Stimulated activated CD4-positive, alpha-beta T cell treated with anti-CD3 and anti-CD28 coated beads, Interleukin-12 subunit alpha, Interleukin-12 subunit beta, amount 100 ng/mL, for 48 hours (primary cell): ENCODE measurements at regions not wholly inside any gene's neighbourhood (a gene's known extent, or its start where the extent isn't known, plus 50 kb on each side); places are given as distances from the start of the nearest gene placed in this dataset.

Source experiments
- DNase-seq, 3 donors: peaks; one replicate each; pipeline ENCODE4 v3.0.0-alpha.2; 2020; ENCODE audit warnings: low read depth in 2 of 3, low spot score in 1 of 3

DNA sequence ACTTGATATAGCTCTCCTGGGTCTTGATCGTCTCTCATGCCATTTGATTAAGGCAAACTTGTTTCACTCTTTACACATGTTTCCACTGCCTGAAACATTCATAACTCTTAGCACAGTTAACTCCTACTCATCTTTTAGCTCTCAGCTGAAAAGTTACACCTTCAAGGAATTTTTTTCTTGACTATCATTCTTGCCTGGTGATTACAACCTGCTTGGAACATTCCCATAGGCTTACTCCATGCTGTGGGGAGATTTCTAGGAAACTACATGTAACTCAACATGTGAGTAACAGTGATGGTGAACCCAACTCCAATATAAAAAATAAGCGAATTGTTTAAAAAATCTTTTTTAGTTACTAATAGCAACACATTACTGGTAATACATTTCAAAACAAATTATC, 224.1 kb upstream of the MPDZ start:
- no peak for DNase-seq

DNA sequence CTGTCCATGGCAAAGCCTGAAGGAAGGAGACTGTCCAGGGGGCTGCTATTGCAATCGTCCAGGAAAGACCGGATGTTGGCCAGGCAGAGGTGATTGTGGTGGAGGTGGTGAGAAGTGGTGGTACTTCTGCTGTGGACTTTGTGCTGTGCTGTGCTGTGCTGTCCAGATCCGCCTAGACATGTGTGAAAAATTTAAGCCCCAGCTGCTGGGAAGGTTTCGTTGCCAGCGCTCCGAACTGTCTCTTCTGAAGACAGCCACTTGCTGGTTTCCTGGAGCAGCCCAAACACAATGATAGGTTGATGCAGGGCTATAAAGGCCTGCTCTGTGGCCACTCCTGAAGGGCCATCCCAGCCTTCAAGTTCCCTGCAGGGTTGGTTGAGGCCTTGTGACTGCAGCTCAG, 223.0 kb upstream of the MPDZ start:
- no peak for DNase-seq

DNA sequence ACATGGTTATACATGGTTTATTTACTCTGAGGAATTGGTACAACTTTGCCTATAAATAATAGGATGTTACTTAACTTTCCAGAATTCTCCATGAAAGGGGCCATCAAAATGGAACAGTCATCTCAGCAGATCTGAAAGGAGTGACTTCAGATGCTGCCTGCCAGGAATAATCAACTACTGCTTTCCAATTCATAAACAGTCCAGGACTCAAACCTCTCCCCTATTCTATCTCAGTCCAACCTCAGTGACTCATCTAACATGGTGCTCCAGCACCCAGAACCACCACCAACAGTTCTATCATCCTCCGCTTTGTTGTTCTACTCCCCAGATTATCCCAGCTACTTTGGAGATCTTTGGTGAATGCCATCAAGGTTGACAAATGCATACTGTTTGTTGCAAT, 221.5 kb upstream of the MPDZ start:
- no peak for DNase-seq

DNA sequence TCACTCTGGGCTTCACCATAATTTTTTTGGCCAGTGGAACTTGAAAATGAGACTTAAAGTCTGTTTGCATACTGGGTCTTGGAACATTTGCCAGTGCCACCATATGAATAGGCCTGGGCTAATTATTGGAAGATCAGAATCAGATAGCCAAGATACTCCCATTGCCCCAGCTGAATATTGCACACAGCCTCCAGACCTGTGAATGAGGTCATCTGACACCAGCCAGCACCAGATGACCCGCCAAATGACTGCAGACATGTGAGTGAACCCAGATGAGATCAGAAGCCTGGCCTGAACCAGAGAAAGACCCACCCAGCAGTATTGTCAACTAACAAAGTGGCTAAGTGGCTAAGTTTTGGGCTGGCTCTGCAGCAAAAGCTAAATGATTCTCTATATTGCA, 220.5 kb upstream of the MPDZ start:
- DNase-seq = no peak

DNA sequence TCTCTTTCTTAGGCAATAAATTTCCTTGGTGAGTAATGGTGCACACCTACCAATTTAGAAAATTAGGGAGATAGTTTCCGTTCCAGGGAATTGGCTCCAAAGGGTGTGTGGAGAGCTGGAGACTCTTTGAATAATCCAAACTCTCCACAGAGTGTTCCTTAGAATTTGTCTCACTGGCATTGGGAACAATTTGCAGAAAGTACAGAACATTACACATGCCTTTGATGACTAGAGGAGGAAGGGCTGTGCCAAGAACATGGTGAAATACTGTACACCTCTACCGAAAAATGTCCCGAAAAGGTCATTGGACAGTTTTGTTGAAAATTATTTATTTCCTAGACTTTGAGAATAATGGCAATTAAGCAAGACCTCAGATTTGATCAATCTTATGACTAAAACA, 214.2 kb upstream of the MPDZ start:
- no peak for DNase-seq

DNA sequence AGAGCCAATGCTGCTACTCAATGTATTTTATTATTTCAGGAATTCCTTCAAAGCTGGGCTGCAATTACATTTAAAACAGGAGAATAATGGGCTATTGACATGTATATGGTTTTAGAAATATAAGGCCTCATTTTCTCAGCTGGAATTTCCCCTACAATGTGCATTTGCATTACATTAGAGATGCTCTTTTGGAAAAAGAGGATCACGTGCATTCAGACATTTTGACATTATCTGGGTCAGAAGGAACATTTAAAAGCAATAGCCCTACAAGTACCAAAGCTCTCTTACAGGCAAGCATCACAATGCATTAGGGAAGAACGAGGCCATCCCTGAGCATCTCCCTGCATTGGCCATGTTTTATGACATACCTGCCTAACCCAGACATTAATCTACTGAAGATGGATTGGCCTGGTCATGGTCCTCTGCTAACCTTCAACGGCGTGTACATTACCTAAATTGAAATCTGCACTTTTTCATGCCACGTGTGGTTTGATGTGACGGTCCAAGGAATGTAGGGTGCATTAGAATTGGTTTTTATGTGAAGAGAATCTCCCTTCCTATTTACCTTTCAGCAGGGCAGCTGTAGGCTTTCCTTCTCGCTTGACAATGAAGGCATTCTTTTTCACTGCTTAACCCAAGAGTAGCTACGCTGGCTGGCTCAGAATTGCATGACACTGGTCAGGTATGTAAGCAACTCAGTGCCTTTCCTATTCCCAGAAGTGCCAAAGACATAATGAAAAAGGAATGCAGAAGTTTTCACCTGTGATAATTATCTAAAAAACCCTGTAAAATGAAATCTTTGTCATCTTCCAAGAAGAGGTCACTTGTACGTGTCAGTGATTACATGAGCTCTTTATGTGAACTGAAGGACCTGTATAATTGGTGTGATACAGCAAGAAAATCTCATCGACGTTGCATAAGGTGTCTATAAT, 212.3 kb upstream of the MPDZ start:
- no peak for DNase-seq

DNA sequence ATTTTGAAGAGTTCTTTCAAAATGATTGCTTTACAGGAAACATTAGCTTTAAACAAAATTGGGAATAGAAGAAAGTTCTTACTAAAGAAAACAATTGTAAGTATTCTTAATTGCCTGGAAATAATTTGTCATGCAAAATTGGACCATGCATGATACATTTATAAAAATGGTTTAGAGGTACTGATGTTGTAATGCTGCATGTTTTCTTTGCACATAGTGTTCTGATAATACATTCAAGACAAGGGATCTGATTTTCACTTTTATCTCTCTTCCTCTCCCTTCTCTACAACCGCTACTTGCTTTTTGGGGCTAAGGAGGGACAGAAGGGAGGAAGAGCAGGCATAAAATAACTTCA, 211.6 kb upstream of the MPDZ start:
- DNase-seq = no peak

DNA sequence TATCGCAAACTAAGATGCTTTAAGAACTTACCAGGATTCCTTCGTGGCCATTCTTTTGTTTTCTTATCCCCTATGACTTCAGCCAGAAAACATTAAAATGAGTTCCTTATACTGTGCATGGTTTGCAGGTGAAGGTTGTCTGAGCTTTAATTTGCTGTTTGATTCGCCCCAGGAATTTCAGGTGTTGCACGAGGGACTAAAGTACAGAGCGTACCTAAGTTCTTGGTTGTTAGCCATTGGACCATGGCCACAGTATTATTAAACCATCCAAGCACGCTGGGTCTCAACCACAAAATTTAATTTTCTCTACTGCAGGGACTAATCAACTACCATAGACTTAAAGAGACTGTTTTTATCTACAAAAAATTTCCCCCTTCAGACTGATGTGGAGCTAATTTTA, 208.4 kb upstream of the MPDZ start:
- no peak for DNase-seq

DNA sequence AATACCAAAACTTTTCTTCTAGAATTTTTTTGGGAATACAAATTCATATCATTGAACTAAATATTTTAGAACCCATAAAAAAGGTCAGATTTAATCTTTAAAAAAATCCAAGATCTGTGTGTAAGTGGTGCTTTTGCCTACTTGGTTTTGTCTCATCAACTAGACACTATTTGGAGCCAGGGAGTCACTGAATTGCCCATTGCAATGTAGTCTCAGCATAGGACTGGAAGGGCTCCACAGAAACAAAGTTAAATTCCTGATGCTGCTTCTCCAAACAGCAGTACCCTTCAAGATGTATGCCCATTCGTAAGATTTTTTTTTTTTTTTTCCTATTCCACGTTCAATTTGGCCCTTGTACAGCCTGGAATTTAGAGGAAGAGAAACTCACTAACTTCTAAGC, 208.0 kb upstream of the MPDZ start:
- no peak for DNase-seq

DNA sequence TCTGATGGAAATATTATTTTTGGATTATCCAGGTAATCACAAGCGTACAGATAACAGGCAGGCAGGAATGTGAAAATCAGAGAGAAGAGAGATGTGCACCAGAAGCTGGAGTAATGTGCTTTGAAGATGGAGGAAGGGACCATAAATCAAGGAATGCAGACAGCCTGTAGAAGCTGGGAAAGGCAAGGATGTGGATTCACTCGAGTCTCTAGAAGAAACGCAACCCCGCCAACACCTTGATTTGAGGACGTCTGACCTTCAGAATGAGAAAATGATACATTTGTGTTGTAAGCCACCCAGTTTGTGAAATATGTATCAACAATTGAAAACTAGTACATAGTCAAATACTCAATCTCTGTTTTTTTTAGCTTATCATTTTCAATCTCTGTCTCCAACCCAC, 207.6 kb upstream of the MPDZ start:
- DNase-seq = no peak

DNA sequence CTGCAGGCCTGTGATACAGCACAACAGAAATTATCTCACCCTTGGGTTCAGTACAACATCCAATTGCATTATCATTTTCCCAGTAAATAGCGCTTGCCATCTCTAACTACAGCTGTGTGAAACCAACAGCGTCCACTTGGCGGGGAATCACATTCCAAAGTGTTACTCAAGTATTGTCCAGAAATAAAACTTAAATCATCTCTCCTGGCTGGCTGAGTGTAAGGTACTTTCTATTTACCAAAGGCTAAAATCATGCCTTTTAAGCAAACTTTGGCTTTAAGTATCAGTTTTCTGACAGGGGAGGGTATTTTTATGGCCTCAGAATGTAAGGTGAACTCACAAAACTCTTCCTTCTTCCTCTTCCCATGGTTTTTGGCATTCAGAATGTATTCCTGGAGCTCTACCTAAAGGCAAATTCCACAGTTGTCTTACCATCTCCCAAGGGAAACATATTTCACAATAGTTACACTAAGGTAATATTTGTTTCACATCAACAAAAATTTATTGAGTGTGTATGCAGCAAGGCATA, 205.6 kb upstream of the MPDZ start:
- DNase-seq = no peak

DNA sequence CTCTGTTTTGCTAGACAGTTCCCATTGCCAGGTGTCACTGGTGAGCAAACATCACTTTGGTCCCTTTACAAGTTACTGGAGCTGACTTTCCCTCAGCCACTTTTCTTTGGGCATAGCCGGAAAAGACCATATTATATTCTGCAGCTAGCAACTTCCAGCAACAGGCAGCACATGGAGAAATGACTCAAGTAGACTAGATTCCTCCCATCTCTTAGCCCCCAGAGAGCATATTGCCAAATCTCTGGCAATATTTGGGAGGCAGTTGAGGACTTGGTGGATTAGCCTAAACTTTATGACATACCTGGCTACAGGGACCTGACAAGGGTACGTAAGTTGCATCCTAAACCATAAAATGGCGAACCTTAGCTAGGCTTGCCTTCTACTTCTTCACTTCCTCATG, 204.7 kb upstream of the MPDZ start:
- DNase-seq = no peak

DNA sequence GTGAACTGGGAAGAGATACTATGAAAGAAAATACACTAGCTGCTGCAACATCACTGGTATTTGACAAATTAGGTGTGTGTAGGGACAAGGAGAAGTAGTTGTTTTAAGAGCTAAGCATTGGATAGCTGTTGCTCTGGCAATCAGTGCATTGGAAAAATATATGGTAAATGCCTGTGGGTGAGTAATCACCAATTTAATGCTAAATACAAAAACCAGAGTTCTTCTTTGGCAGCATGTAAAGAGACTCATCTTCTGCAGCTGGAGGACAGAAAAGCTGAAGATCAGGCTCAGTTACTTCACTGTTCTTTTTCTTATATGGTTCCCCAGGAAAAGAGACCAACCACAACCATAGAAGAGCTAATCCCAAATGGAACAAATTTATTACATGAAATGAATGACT, 201.8 kb upstream of the MPDZ start:
- DNase-seq = no peak

DNA sequence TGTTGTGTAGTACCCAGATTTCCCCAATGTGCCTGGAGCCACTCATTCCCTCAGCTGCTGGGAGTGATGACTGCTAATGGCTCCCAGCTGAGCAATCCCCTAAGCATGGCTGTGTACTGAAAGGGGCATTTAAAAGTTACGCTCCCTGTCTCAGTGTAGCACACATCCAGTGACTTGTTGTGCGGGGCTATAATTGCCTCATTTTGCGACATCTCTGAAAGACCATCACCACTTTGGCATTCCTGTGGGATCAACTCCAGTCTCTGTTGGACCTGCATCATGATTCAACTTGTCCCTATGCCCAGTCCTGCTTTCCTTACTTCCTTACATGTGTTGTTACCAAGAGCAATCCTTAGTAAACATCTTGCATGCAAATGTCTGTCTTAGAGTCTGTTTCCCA, 201.2 kb upstream of the MPDZ start:
- DNase-seq = no peak

DNA sequence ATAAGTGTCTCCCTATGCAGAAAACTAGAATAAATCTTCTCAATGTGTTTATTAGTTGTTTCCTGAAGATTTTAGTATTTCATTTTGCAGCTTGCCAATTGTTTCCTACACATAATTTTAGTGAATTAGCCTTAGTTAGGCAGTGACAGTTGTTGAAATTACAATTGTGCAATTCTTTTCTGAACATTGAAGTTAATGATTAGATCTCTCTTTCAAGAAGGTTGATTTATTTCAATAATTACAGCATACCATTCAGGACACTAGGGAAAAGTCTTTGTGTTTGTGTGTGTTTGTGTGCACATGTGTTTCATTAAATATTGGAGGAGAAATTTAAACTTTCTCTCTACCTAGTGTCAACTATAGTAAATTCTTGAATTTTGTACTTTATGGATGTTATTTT, 199.6 kb upstream of the MPDZ start:
- no peak for DNase-seq

DNA sequence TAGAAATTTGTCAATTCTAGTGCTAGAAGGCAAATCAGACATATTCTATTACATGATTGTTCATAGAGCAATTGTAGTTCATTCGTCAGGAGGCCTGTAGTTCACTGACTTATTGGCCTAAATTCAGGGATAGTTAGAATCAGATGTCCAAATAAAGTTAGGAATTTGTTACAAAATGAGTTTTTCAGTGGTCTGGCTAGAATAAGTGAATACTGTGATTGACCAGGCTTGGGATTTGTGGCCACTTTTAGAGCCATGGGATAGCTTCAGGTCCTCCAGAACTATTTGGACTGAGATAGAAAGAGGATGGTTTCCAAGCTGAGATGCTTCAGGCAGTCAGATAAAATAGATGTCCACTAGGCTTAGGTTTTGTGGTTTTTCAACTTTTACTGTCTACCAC, 199.1 kb upstream of the MPDZ start:
- no peak for DNase-seq

DNA sequence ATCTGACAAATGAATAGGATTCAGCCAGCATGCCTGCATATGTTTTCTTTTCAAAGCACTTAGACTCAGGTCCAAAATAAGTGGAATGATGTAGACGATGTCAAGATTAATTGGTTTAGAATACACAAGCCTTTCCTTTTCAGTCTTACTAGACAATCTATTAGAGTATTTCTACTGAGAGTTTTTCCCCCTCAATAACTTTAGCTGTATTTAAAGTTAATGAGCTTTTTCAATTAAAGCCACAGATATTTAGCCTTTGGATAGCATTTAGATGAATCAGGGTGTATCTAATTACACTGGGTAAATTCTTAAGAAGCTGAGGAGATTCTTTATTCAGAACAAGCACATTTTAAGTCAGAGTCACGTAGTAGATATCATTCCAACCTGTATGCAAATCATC, 198.7 kb upstream of the MPDZ start:
- no peak for DNase-seq

DNA sequence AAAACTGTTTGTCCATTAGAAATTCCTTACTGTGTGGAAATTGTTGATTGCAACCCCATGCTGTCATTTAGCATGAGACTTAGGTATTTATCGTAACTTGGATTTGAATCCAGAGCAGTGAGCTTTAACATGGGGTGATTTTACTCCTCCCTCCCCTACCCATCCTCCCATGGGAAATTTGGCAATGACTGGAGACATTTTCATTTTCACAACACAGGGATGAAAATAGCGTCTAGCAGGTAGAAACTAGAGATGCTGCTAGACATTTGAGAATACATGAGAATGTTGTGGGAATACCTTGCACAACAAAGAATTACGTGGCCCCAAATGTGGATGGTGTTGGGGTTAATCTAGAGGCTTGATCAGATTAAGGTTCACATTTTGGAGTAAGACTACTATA, 191.3 kb upstream of the MPDZ start:
- DNase-seq = no peak

DNA sequence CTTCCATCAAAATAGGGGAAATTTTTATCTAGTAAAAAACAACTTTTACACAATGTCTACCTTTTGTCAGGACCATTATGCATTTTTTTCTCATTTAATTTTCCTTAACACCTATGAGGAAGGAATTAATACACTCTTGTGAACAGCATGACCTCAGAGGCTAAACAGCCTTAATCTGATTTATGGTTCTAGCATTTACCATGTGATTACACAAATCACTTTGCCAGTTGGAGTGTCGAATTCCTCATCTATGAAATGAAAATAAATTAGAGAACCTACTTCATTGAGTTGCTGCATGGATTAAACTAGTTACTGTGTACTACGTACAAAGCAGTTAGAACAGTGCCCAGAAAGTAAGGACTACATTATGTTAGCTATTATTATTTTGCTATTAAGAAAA, 187.7 kb upstream of the MPDZ start:
- DNase-seq = no peak

DNA sequence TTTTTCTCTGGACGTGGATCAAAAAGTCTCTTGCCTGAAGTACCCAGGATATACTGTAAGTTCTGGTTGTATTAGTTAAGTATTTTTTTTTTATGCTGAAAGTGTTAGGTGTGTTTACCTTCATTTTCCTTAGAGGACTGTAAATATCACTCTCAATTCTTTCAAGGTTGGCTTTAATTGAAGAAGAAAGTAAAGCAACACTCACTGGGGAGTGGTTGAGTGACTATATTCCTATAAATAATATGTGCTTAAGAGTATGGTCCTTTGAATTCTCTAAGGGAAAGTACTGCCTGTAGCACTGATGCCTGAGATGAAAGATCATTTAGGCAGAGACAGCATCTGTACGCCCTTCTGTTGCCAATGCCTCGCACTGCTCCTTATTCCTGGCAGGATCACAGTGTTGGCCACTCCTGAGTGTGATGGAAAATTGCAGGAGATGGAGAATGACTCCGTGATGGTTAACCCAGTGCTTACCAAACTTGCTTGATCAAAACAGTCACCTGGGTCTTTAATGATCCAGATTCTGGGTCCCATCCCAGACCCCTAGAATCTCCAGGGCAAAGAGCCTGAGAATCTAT, 182.0 kb upstream of the MPDZ start:
- DNase-seq = no peak

DNA sequence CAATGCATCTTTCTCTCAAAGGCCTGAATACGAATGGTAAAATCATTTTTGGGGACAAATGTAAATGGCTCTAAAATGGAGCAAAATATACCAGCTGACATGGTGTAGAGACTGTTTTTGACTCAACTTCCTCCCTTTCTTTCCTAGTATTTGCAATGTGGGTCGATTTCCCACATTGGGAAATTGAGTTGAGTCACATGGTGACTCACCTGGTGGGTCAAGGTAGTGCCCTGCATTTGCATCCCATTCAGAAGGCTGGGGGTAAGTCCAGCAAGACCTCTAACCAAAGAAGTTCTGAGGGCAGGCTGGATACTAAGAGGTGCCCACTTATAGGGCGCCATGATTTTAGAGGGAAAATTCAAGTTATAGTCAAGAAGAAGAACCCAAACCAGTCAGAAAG, 179.6 kb upstream of the MPDZ start:
- no peak for DNase-seq

DNA sequence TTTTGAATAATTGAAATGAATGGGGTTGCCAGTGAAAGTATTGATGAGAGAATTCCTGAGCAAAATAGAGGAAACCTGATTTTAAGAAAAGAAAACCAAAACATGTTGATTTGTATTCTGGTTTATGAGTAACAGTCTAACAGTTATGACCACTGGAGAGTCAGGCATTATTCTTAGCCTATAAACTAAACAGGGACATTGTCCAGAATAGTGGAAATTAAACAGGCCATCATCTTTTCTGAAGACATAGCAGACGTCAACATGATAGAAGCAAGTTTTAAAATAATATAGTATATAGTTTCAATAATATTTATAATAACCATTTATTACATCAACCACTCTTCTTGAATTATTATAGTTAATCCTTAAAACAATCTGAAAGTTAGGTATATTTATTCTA, 178.3 kb upstream of the MPDZ start:
- no peak for DNase-seq

DNA sequence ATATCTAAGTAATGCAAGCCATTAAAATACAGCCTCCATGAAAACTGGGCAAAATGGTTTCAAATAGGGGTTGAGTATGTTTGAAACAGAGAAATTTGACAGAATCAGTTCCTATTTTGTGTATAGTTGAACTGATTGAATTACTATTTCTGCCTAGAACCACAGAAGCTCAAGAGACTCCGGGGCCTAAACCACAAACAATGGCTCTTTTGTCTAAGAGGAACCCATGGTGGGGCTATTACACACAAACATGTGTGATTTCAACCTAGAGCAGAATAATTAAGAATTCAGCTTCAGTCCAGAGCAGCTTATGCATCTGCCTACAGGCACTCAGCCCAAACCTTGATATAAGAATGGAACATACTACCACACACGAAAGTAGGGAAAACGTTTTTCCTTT, 171.2 kb upstream of the MPDZ start:
- no peak for DNase-seq
